Left ventricle myocardium inferior (tissue), 1 donor: ENCODE measurements at regions not wholly inside any gene's neighbourhood (a gene's known extent, or its start where the extent isn't known, plus 50 kb on each side); places are given as distances from the start of the nearest gene placed in this dataset.

ENCODE experiments used
- DNase-seq: peaks from one replicate; pipeline ENCODE4 v3.0.0-alpha.2; 2020
- H3K27ac ChIP-seq: fragments of 200-600 bp; replicated peaks from 2 replicates; pipeline ENCODE4 v1.8.0; 2021
- H3K27me3 ChIP-seq: fragments of 200-600 bp; 2 replicates; pipeline ENCODE4 v1.8.0; 2021; ENCODE audit warnings: low read depth
- H3K36me3 ChIP-seq: fragments of 200-600 bp; 2 replicates; pipeline ENCODE4 v1.8.0; 2021
- H3K4me1 ChIP-seq: fragments of 200-600 bp; 2 replicates; pipeline ENCODE4 v1.8.0; 2021
- H3K4me3 ChIP-seq: fragments of 200-600 bp; 2 replicates; pipeline ENCODE4 v1.8.0; 2021; ENCODE audit warnings: mild to moderate bottlenecking, moderate library complexity
- H3K9me3 ChIP-seq: fragments of 200-600 bp; replicated peaks from 2 replicates; pipeline ENCODE4 v1.8.0; 2021
- CTCF ChIP-seq: fragments of 200-600 bp; IDR thresholded peaks from 2 replicates; pipeline ENCODE4 v1.8.0; 2021; ENCODE audit warnings: antibody characterized with exemption, mild to moderate bottlenecking, borderline replicate concordance
- intact Hi-C: fragments of 100-400 bp; cut with micrococcal nuclease; formaldehyde crosslinking; loops from one replicate; pipeline ENCODE4 v1.11.0; 2022
- donor health status: DM: no; HTN: yes; CAD: no; lungs with severe emphysema.

DNA sequence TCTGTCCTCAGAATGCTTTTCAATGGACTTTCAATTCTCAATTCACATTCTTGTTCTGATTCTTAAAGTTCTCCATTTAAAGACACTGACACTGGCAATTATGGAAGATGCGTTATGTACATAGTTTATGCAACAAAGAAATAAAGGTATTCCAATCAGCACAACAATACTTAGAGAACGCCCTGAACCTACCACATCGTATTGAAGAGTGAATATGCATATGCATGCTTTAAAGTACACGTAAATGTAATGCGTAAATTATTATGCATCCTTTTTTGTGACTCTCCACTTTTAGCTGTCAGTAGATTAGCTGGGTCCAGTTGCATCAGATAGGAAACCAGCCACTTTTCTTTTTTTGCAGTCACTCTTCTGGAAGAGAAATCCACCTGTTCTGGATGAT is 83.5 kb downstream of the RBM43 start:
- DNase-seq = no peak
- Histone ChIP-seq H3K27ac (no peak overlapping the region), H3K4me1 (no peaks in the 10 kb centered on the region), H3K9me3 (no peaks in the 10 kb centered on the region), H3K36me3 (no peaks in the 10 kb centered on the region), H3K4me3 (no peak overlapping the region), H3K27me3 (no peaks in the 10 kb centered on the region)
- intact Hi-C loops = no loop called here
- no peak for TF ChIP-seq CTCF

- no peaks in the 10 kb centered on the region for H3K4me1 ChIP-seq
- H3K9me3 ChIP-seq = no peaks in the 10 kb centered on the region
- H3K27me3 ChIP-seq = no peaks in the 10 kb centered on the region
- H3K36me3 ChIP-seq = no peaks in the 10 kb centered on the region
- no peak overlapping the region for H3K4me3 ChIP-seq
- DNase-seq = no peak
- intact Hi-C loops = no loop called here
- no peak for TF ChIP-seq CTCF
- no peak overlapping the region for H3K27ac ChIP-seq
Observed at GRCh38 chr2:151177756-151178155, 83.9 kb downstream of the RBM43 start.

GRCh38 chr2:151176661-151177060 is 85.0 kb downstream of the RBM43 start:
- no peaks in the 10 kb centered on the region for H3K4me1 ChIP-seq
- H3K4me3 ChIP-seq = no peak overlapping the region
- no peak overlapping the region for H3K27ac ChIP-seq
- no peaks in the 10 kb centered on the region for H3K36me3 ChIP-seq
- no peaks in the 10 kb centered on the region for H3K27me3 ChIP-seq
- H3K9me3 ChIP-seq = no peaks in the 10 kb centered on the region
- no peak for TF ChIP-seq CTCF
- no peak for DNase-seq
- intact Hi-C loops = no loop called here

- TF ChIP-seq CTCF = no peak
- Histone ChIP-seq H3K4me1 (no peaks in the 10 kb centered on the region), H3K9me3 (no peaks in the 10 kb centered on the region), H3K27me3 (no peaks in the 10 kb centered on the region), H3K27ac (no peak overlapping the region), H3K36me3 (no peaks in the 10 kb centered on the region), H3K4me3 (no peak overlapping the region)
- no peak for DNase-seq
- intact Hi-C loops = no loop called here
Observed at GRCh38 chr2:151175864-151176263, 85.8 kb downstream of the RBM43 start.

- H3K9me3 ChIP-seq = no peaks in the 10 kb centered on the region
- no peak overlapping the region for H3K4me3 ChIP-seq
- no peak for DNase-seq
- no peak for TF ChIP-seq CTCF
- no peaks in the 10 kb centered on the region for H3K4me1 ChIP-seq
- H3K36me3 ChIP-seq = no peaks in the 10 kb centered on the region
- no peak overlapping the region for H3K27ac ChIP-seq
- no peaks in the 10 kb centered on the region for H3K27me3 ChIP-seq
- intact Hi-C loops = no loop called here
Observed at GRCh38 chr2:151174127-151174526, 87.5 kb downstream of the RBM43 start.

GRCh38 chr2:151171186-151171585 is 90.5 kb downstream of the RBM43 start:
- intact Hi-C loops = no loop called here

More at GRCh38 chr2:151171186-151171585, 90.5 kb downstream of the RBM43 start:
- TF ChIP-seq CTCF = no peak
- H3K4me1 ChIP-seq = no peaks in the 10 kb centered on the region
- H3K27ac ChIP-seq = no peak overlapping the region
- DNase-seq = no peak
- no peak overlapping the region for H3K4me3 ChIP-seq
- no peaks in the 10 kb centered on the region for H3K36me3 ChIP-seq
- H3K9me3 ChIP-seq = no peaks in the 10 kb centered on the region
- no peaks in the 10 kb centered on the region for H3K27me3 ChIP-seq
